GM12878 (cell line): ENCODE measurements at regions not wholly inside any gene's neighbourhood (a gene's known extent, or its start where the extent isn't known, plus 50 kb on each side); places are given as distances from the start of the nearest gene placed in this dataset.

ENCODE experiments used
- ATAC-seq: fragments of 200-7000 bp; cut with Tn5 transposase; 3 replicates; pipeline ENCODE4 v1.9.1; 2020; ENCODE audit warnings: mild to moderate bottlenecking, moderate library complexity
- BruUV-seq: library from RNA; stranded (reverse); fragments of 400-500 nt; replicated peaks from 2 replicates; lab custom pipeline; 2021; lab: Mats Ljungman, UMichigan
- CTCF ChIA-PET: fragments of 300-600 bp; sonication (Branson Sonifier 250); formaldehyde crosslinking; extraction: SDS; loops from one replicate; lab custom pipeline; 2021; ENCODE audit warnings: inconsistent platforms; lab: Yijun Ruan, JAX
- POLR2A ChIA-PET: fragments of 350-600 bp; formaldehyde crosslinking; extraction: SDS; loops from one replicate; lab custom pipeline; 2021; ENCODE audit warnings: inconsistent platforms; lab: Charles Lee
- RAD21 ChIA-PET: fragments of 300-600 bp; sonication (Branson Sonifier 250); formaldehyde crosslinking; loops from one replicate; lab custom pipeline; 2023; ENCODE audit warnings: antibody characterized with exemption; ENCODE audit not compliant: unreplicated experiment; lab: Charles Lee
- SMC1A ChIA-PET: fragments of 300-600 bp; sonication (Branson Sonifier 250); formaldehyde crosslinking; loops from one replicate; lab custom pipeline; 2023; ENCODE audit not compliant: unreplicated experiment, uncharacterized antibody; lab: Charles Lee
- DNase-seq: peaks from one replicate; pipeline ENCODE4 v3.0.0-alpha.2; 2011; ENCODE audit warnings: low read depth, low spot score
- FAIRE-seq: peaks from 3 replicates; lab custom pipeline; 2011; peaks lifted over from hg19 to GRCh38; lab: Jason Lieb, UNC
- H2AFZ ChIP-seq: 2 replicates; pipeline ENCODE4 v1.6.0; 2011; ENCODE audit warnings: low read depth, low read length, control low read depth; ENCODE audit not compliant: control insufficient read depth
- H3K27ac ChIP-seq: 2 replicates; pipeline ENCODE4 v1.5.1; 2011; ENCODE audit warnings: control low read depth; ENCODE audit not compliant: control insufficient read depth, insufficient read depth
- H3K27me3 ChIP-seq, 2 experiments: replicated peaks in 1 of 2; 2 replicates each; pipeline versions ENCODE4 v1.6.0 to v1.6.1; 2011; ENCODE audit warnings: low read length in 1 of 2; ENCODE audit not compliant: control insufficient read depth in 2 of 2, insufficient read depth in 2 of 2
- H3K36me3 ChIP-seq, 2 experiments: 2 replicates each; pipeline ENCODE4 v1.5.1; 2011; ENCODE audit warnings: low read length in 1 of 2; ENCODE audit not compliant: control insufficient read depth in 2 of 2, insufficient read depth in 2 of 2
- H3K4me1 ChIP-seq: 2 replicates; pipeline ENCODE4 v1.6.1; 2011; ENCODE audit warnings: mild to moderate bottlenecking, low read length, moderate library complexity, mixed read lengths; ENCODE audit not compliant: control insufficient read depth, insufficient read depth
- H3K4me2 ChIP-seq: 2 replicates; pipeline ENCODE4 v1.6.0; 2011; ENCODE audit warnings: control low read depth; ENCODE audit not compliant: control insufficient read depth, insufficient read depth
- H3K4me3 ChIP-seq: fragments of 200-600 bp; sonication (generic); 2 replicates; pipeline ENCODE4 v1.5.1; 2016
- H3K79me2 ChIP-seq: 2 replicates; pipeline ENCODE4 v1.6.0; 2011; ENCODE audit warnings: low read length; ENCODE audit not compliant: control insufficient read depth, insufficient read depth
- H3K9ac ChIP-seq: 2 replicates; pipeline ENCODE4 v1.8.0; 2011; ENCODE audit warnings: low read length, control low read depth, mixed read lengths; ENCODE audit not compliant: control insufficient read depth, insufficient read depth
- H3K9me3 ChIP-seq: replicated peaks from 3 replicates; pipeline ENCODE4 v1.5.1; 2011; ENCODE audit warnings: mild to moderate bottlenecking, low read length; ENCODE audit not compliant: control insufficient read depth, insufficient read depth
- H4K20me1 ChIP-seq: 2 replicates; pipeline ENCODE4 v1.6.0; 2011; ENCODE audit not compliant: control insufficient read depth, insufficient read depth
- CBX5 ChIP-seq: sonication (generic); IDR thresholded peaks from 2 replicates; pipeline ENCODE4 v1.6.1; 2016; ENCODE audit warnings: low read depth, moderate library complexity, mild to moderate bottlenecking, inconsistent platforms
- CREB1 ChIP-seq: IDR thresholded peaks from 2 replicates; pipeline ENCODE4 v1.6.1; 2012; ENCODE audit warnings: low read depth, mild to moderate bottlenecking, inconsistent platforms
- HDAC2 ChIP-seq: fragments of 200-600 bp; sonication (generic); IDR thresholded peaks from 2 replicates; pipeline ENCODE4 v1.6.1; 2017
- MAX ChIP-seq: IDR thresholded peaks from 2 replicates; pipeline ENCODE4 v1.6.1; 2012; ENCODE audit warnings: low read depth, low read length, improper control_type of control experiment
- MYB ChIP-seq: fragments of 150-350 bp; IDR thresholded peaks from 2 replicates; pipeline ENCODE4 v1.6.1; 2014; ENCODE audit warnings: mild to moderate bottlenecking, low read depth, low read length, borderline replicate concordance
- PAX5 ChIP-seq: IDR thresholded peaks from 2 replicates; pipeline ENCODE4 v1.6.1; 2011; ENCODE audit warnings: low read depth, low read length, borderline replicate concordance
- PAX8 ChIP-seq: fragments of 450-650 bp; IDR thresholded peaks from 2 replicates; pipeline ENCODE4 v1.6.1; 2017; ENCODE audit warnings: mild to moderate bottlenecking, moderate library complexity
- SMARCA5 ChIP-seq: fragments of 450-650 bp; IDR thresholded peaks from 2 replicates; pipeline ENCODE4 v1.6.1; 2017; ENCODE audit warnings: mild to moderate bottlenecking
- USF2 ChIP-seq: IDR thresholded peaks from 2 replicates; pipeline ENCODE4 v1.6.1; 2011; ENCODE audit warnings: low read depth, low read length, improper control_type of control experiment, borderline replicate concordance
- YY1 ChIP-seq: IDR thresholded peaks from 2 replicates; pipeline ENCODE4 v1.6.1; 2011; ENCODE audit warnings: low read depth, mild to moderate bottlenecking, low read length
- ZSCAN29 ChIP-seq: fragments of 450-650 bp; IDR thresholded peaks from 2 replicates; pipeline ENCODE4 v1.6.1; 2017; ENCODE audit warnings: mild to moderate bottlenecking, moderate library complexity
- WGBS: methylation state at CpG from one replicate; pipeline ENCODE4 v1.1.6; 2016; ENCODE audit warnings: low lambda C conversion rate; ENCODE audit not compliant: insufficient replicate concordance, insufficient coverage; ENCODE audit errors: missing lambda C conversion rate; 5-methylcytosine and 5-hydroxymethylcytosine counted together
- in situ Hi-C: fragments of 300-500 bp; cut with MboI; formaldehyde crosslinking; loops from 9 replicates; pipeline ENCODE4 v1.14.3; 2018; ENCODE audit warnings: mixed read lengths
- intact Hi-C: fragments of 100-400 bp; cut with micrococcal nuclease; formaldehyde crosslinking; loops from one replicate; pipeline ENCODE4 v1.14.2; 2022; ENCODE audit not compliant: unreplicated experiment

- no peaks in the 10 kb centered on the region; the same call in 2 of the 3 replicates for H3K9me3 ChIP-seq
- H3K27ac ChIP-seq = no peak overlapping the region
- H4K20me1 ChIP-seq = no peaks in the 10 kb centered on the region
- no peaks in the 10 kb centered on the region for H3K36me3 ChIP-seq
- DNase-seq (no peak), FAIRE-seq (no peak), ATAC-seq (no peak)
- intact Hi-C loops (no loop called here), in situ Hi-C loops (no loop called here)
- POLR2A ChIA-PET = no interaction called here
- TF ChIP-seq PAX5 (no peak), MYB (no peak), CBX5 (no peak), USF2 (no peak), MAX (no peak), SMARCA5 (no peak)
- WGBS = 10% methylated on average over 5 of the region's 5 CpGs
- H3K9ac ChIP-seq = no peak overlapping the region
- SMC1A ChIA-PET = no interaction called here
- H3K4me3 ChIP-seq = no peak overlapping the region
- no peaks in the 10 kb centered on the region for H3K79me2 ChIP-seq
- no peak overlapping the region for H3K4me2 ChIP-seq
- RAD21 ChIA-PET = no interaction called here
- no peak overlapping the region for H2AFZ ChIP-seq
- H3K27me3 ChIP-seq = no peaks in the 10 kb centered on the region
- BruUV-seq = no TSS peak
- CTCF ChIA-PET = no interaction called here
- no peaks in the 10 kb centered on the region for H3K4me1 ChIP-seq
Measured at GRCh38 chr22:27250418-27250817, 551.1 kb downstream of the MN1 start.

GRCh38 chr22:27250886-27251285, 550.7 kb downstream of the MN1 start:
- in situ Hi-C loops (no loop called here), intact Hi-C loops (no loop called here)
- no peaks in the 10 kb centered on the region for H4K20me1 ChIP-seq
- no peak overlapping the region for H3K4me3 ChIP-seq
- ChIA-PET RAD21 (no interaction called here), SMC1A (no interaction called here), CTCF (no interaction called here), POLR2A (no interaction called here)
- no peaks in the 10 kb centered on the region for H3K36me3 ChIP-seq
- FAIRE-seq (no peak), DNase-seq (no peak), ATAC-seq (no peak)
- 20% methylated on average over 5 of the region's 5 CpGs for WGBS
- H3K4me2 ChIP-seq = no peak overlapping the region
- H3K79me2 ChIP-seq = no peaks in the 10 kb centered on the region
- TF ChIP-seq YY1 (no peak), CREB1 (no peak), MAX (no peak), HDAC2 (no peak), PAX8 (no peak), ZSCAN29 (no peak)
- H3K9ac ChIP-seq = no peak overlapping the region
- H3K9me3 ChIP-seq = no peaks in the 10 kb centered on the region; the same call in 2 of the 3 replicates
- H3K27ac ChIP-seq = no peak overlapping the region
- H2AFZ ChIP-seq = no peak overlapping the region
- no TSS peak for BruUV-seq
- no peaks in the 10 kb centered on the region for H3K27me3 ChIP-seq
- H3K4me1 ChIP-seq = no peaks in the 10 kb centered on the region
